Non-pigmented ciliary epithelial cell (primary cell): ENCODE measurements at regions not wholly inside any gene's neighbourhood (a gene's known extent, or its start where the extent isn't known, plus 50 kb on each side); places are given as distances from the start of the nearest gene placed in this dataset.

ENCODE experiments used
- DNase-seq: peaks from one replicate; pipeline ENCODE4 v3.0.0-alpha.2; 2010; ENCODE audit warnings: low read depth

- no peak for DNase-seq
These were observed 153.1 kb downstream of the PCDH17 start for GRCh38 chr13:57784633-57785032.

- DNase-seq, result no peak
These were observed 155.7 kb downstream of the PCDH17 start for GRCh38 chr13:57787058-57787791.

- DNase-seq, result no peak
These were observed 168.1 kb downstream of the PCDH17 start for GRCh38 chr13:57799624-57800023.

GRCh38 chr13:57813651-57814050 is 182.1 kb downstream of the PCDH17 start:
- peak; percentile 2 for DNase-seq

GRCh38 chr13:57815600-57815999 is 184.1 kb downstream of the PCDH17 start:
- no peak for DNase-seq

- no peak for DNase-seq
These were observed 189.4 kb downstream of the PCDH17 start for GRCh38 chr13:57820924-57821323.

GRCh38 chr13:57823704-57824103 is 192.2 kb downstream of the PCDH17 start:
- DNase-seq, result no peak

- no peak for DNase-seq
These were observed 192.6 kb downstream of the PCDH17 start for GRCh38 chr13:57824121-57824520.

GRCh38 chr13:57825066-57825465 is 193.5 kb downstream of the PCDH17 start:
- DNase-seq, result no peak

GRCh38 chr13:57829496-57829895 is 198.0 kb downstream of the PCDH17 start:
- DNase-seq, result no peak

GRCh38 chr13:57832187-57832586 is 200.6 kb downstream of the PCDH17 start:
- DNase-seq, result no peak

- DNase-seq, result no peak
These were observed 206.3 kb downstream of the PCDH17 start for GRCh38 chr13:57837801-57838200.

- DNase-seq, result no peak
These were observed 212.0 kb downstream of the PCDH17 start for GRCh38 chr13:57843521-57843920.

- no peak for DNase-seq
These were observed 215.1 kb downstream of the PCDH17 start for GRCh38 chr13:57846600-57847173.

GRCh38 chr13:57857945-57858344 is 226.4 kb downstream of the PCDH17 start:
- no peak for DNase-seq

GRCh38 chr13:57858376-57858775 is 226.8 kb downstream of the PCDH17 start:
- no peak for DNase-seq

GRCh38 chr13:57862879-57863278 is 231.3 kb downstream of the PCDH17 start:
- DNase-seq, result no peak

GRCh38 chr13:57865600-57866294 is 234.2 kb downstream of the PCDH17 start:
- DNase-seq, result no peak

- no peak for DNase-seq
These were observed 243.0 kb downstream of the PCDH17 start for GRCh38 chr13:57874530-57874929.

- no peak for DNase-seq
These were observed 246.1 kb downstream of the PCDH17 start for GRCh38 chr13:57877601-57878000.

- DNase-seq, result no peak
These were observed 246.7 kb downstream of the PCDH17 start for GRCh38 chr13:57878291-57878690.

- no peak for DNase-seq
These were observed 265.7 kb downstream of the PCDH17 start for GRCh38 chr13:57897225-57897624.

- DNase-seq, result no peak
These were observed 267.6 kb downstream of the PCDH17 start for GRCh38 chr13:57899096-57899495.
